ENCODE measurements at regions not wholly inside any gene's neighbourhood (a gene's known extent, or its start where the extent isn't known, plus 50 kb on each side); places are given as distances from the start of the nearest gene placed in this dataset.

GRCh38 chr2:221034973-221035372, 537.1 kb downstream of the EPHA4 start:
- ATAC-seq (ENCODE audit: low FRiP score) (no peak), DNase-seq (ENCODE audit: low spot score) (no peak)
- TF ChIP-seq, protein P1, sequence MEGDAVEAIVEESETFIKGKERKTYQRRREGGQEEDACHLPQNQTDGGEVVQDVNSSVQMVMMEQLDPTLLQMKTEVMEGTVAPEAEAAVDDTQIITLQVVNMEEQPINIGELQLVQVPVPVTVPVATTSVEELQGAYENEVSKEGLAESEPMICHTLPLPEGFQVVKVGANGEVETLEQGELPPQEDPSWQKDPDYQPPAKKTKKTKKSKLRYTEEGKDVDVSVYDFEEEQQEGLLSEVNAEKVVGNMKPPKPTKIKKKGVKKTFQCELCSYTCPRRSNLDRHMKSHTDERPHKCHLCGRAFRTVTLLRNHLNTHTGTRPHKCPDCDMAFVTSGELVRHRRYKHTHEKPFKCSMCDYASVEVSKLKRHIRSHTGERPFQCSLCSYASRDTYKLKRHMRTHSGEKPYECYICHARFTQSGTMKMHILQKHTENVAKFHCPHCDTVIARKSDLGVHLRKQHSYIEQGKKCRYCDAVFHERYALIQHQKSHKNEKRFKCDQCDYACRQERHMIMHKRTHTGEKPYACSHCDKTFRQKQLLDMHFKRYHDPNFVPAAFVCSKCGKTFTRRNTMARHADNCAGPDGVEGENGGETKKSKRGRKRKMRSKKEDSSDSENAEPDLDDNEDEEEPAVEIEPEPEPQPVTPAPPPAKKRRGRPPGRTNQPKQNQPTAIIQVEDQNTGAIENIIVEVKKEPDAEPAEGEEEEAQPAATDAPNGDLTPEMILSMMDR (IDR thresholded peaks at IDR 0.05): no peak

DNA sequence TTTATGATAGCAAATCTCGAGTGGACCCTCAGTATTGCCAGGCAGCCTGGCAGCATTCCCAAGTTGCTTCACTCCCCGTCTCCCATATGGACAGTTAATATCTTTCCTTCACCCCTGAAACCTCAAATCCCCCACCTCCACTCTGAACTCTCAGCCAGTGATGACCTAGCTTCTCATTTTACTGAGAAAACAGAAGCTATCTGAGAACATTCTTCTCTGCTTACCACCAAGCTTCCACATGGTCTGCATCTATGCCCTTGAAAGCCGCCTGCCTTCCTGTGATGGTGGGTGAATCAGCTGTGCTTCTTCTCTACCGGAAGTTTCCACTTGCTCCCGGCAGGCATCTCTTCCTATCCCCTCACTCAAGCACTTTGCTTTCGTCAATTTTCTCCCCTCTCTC, 529.2 kb downstream of the EPHA4 start:
- DNase-seq (ENCODE audit: low spot score): no peak
- TF ChIP-seq, protein P1 (IDR thresholded peaks at IDR 0.05): no peak
- ATAC-seq (ENCODE audit: low FRiP score): no peak

GRCh38 chr2:221044781-221045180, 527.3 kb downstream of the EPHA4 start:
- TF ChIP-seq, protein P1 (IDR thresholded peaks at IDR 0.05): no peak
- ATAC-seq (ENCODE audit: low FRiP score) (no peak), DNase-seq (ENCODE audit: low spot score) (no peak)

DNA sequence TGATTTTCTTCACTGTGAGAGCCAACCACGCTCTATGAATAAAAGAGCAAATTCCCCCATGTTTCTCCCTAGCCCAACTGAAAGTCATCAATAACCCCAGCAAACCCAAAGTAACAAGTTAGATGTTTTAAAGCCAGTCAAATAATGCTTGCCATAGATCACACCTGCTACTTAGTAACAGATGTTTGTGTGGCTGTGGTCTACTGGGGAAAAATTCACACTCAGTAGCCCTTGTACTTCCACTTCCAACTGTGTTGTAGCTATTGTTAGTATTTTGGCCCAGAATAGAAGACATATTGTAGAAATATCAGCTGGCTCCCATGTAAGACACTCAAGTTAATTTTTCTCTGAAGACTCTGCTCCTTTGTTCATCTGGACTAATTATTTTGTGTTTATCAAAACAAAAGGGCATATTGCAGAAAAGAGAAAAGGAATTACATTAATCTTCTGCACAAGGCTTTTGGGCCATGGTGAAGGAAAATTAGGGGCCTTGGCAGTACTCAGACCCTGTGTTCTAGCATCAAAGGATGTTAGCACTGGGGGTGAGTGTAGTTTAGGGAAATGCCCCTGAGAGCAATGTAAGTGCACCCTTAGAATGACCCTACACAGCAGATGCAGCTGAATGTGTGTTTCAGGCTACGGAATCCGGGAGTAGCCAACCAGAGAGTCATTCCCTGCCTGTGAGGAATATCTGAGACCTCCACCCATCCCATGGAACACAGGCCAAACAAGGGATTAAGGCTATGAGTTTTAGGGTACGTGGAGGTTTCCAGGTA, 521.9 kb downstream of the EPHA4 start:
- TF ChIP-seq, protein P1 (IDR thresholded peaks at IDR 0.05): no peak
- no peak for DNase-seq (ENCODE audit: low spot score)
- no peak for ATAC-seq (ENCODE audit: low FRiP score)

DNA sequence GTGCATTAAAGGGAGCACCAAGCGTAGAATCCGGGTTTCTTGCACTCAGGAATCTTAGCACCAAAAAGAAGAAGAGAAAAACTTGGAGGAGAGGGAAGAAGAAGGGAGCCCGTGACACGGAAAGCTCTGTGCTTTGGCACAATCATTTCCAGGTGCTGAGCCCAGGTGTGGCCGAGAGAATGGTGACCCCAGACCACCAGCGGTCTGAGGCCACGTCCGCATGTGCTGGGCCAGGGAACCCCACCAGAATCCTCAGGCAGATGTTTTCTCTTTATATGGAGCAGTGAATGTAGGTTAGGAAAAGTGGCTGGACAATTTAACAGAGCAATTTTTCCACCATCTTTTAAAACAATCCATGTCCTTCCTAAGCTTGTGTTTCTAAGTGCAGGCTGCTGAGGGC, 520.9 kb downstream of the EPHA4 start:
- DNase-seq (ENCODE audit: low spot score) (no peak), ATAC-seq (ENCODE audit: low FRiP score) (no peak)
- TF ChIP-seq, protein P1 (IDR thresholded peaks at IDR 0.05): no peak

- no peak for DNase-seq (ENCODE audit: low spot score)
- no peak for ATAC-seq (ENCODE audit: low FRiP score)
- TF ChIP-seq, protein P1 (IDR thresholded peaks at IDR 0.05): no peak
Measured at GRCh38 chr2:221060376-221060775, 511.7 kb downstream of the EPHA4 start.

GRCh38 chr2:221063568-221063967, 508.5 kb downstream of the EPHA4 start:
- ATAC-seq (ENCODE audit: low FRiP score): no peak
- no peak for DNase-seq (ENCODE audit: low spot score)
- TF ChIP-seq, protein P1 (IDR thresholded peaks at IDR 0.05): no peak

Measured in omental fat pad (tissue), 3 donors.